DOHH2 (cell line): ENCODE measurements at regions not wholly inside any gene's neighbourhood (a gene's known extent, or its start where the extent isn't known, plus 50 kb on each side); places are given as distances from the start of the nearest gene placed in this dataset.

Source experiments
- H3F3A ChIP-seq: fragments of 200-600 bp; sonication (generic), shearing (Covaris generic); 2 replicates; pipeline ENCODE4 v1.6.0; 2016; ENCODE audit warnings: antibody characterized with exemption, mild to moderate bottlenecking; ENCODE audit not compliant: control insufficient read depth, insufficient read depth
- H3K27ac ChIP-seq: fragments of 200-600 bp; sonication (generic); 2 replicates; pipeline ENCODE4 v1.5.1; 2014; ENCODE audit warnings: low read depth, mild to moderate bottlenecking, low read length, moderate library complexity
- H3K27me3 ChIP-seq: fragments of 200-600 bp; sonication (generic); 2 replicates; pipeline ENCODE4 v1.6.1; 2014; ENCODE audit warnings: mild to moderate bottlenecking, low read length, mixed read lengths; ENCODE audit not compliant: control insufficient read depth
- H3K36me3 ChIP-seq: fragments of 200-600 bp; sonication (generic); 2 replicates; pipeline ENCODE4 v1.6.1; 2014; ENCODE audit warnings: mild to moderate bottlenecking, low read length, moderate library complexity, mixed read lengths; ENCODE audit not compliant: control insufficient read depth
- H3K4me1 ChIP-seq: fragments of 200-600 bp; sonication (generic); 2 replicates; pipeline ENCODE4 v1.6.1; 2014; ENCODE audit warnings: mild to moderate bottlenecking, low read length, mixed read lengths; ENCODE audit not compliant: control insufficient read depth
- H3K4me2 ChIP-seq: fragments of 200-600 bp; sonication (generic); 2 replicates; pipeline ENCODE4 v1.6.0; 2014; ENCODE audit warnings: mild to moderate bottlenecking, low read length, moderate library complexity
- H3K4me3 ChIP-seq: fragments of 200-600 bp; sonication (generic); 2 replicates; pipeline ENCODE4 v1.5.1; 2014; ENCODE audit warnings: mild to moderate bottlenecking, low read length, mixed read lengths
- H3K79me2 ChIP-seq: fragments of 200-600 bp; sonication (generic); 2 replicates; pipeline ENCODE4 v1.6.1; 2014; ENCODE audit warnings: mild to moderate bottlenecking, low read length, mixed read lengths; ENCODE audit not compliant: control insufficient read depth
- H3K9me2 ChIP-seq: fragments of 200-600 bp; sonication (generic); replicated peaks from 2 replicates; pipeline ENCODE4 v1.6.1; 2014; ENCODE audit warnings: mild to moderate bottlenecking, low read length, mixed read lengths; ENCODE audit not compliant: control insufficient read depth
- H3K9me3 ChIP-seq: fragments of 200-600 bp; sonication (generic); 2 replicates; pipeline ENCODE4 v1.6.1; 2014; ENCODE audit warnings: antibody characterized with exemption, low read length, mixed read lengths; ENCODE audit not compliant: control insufficient read depth, insufficient read depth
- H4K20me1 ChIP-seq: fragments of 200-600 bp; sonication (generic); 2 replicates; pipeline ENCODE4 v1.6.0; 2014; ENCODE audit warnings: low read depth, mild to moderate bottlenecking, antibody characterized with exemption, low read length, moderate library complexity; ENCODE audit not compliant: control insufficient read depth, insufficient read depth
- EZH2phosphoT487 ChIP-seq: fragments of 200-600 bp; sonication (generic); IDR thresholded peaks from 2 replicates; pipeline ENCODE4 v1.6.1; 2017; ENCODE audit warnings: borderline replicate concordance, mild to moderate bottlenecking, antibody characterized with exemption, low read length, moderate library complexity, mixed read lengths
- TF ChIP-seq, protein P1 (sequence below): fragments of 200-600 bp; sonication (generic); IDR thresholded peaks from one replicate; pipeline ENCODE4 v1.5.1; 2014; ENCODE audit warnings: antibody characterized with exemption, mild to moderate bottlenecking, low read depth, low read length; ENCODE audit not compliant: poor library complexity, severe bottlenecking

DNA sequence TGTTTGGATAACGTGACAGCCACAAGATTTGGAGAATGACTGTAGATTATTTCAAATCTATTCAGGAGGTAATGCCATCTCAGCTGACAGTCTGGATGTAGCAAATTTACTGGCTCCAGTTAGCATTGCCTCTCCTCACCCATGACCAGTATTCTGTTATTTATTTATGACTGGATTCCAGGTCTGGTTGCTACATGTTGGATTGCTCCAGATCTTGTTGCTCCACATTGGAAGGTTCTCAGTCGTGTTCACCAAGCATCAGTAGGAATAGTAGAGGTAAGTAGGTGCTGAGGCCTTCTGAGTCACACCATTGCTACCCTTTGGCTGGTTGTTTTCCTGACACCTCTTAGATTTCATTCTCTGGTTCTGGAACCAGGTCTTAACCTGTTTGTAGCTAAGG, 69.5 kb upstream of the ELOVL5 start:
- Histone ChIP-seq H3K79me2 (no peaks in the 10 kb centered on the region), H3K4me2 (no peak overlapping the region), H3F3A (no peaks in the 10 kb centered on the region), H4K20me1 (no peaks in the 10 kb centered on the region), H3K4me1 (peaks cover 7% of the 10 kb centered on the region), H3K9me3 (no peaks in the 10 kb centered on the region), H3K27ac (no peak overlapping the region), H3K36me3 (no peaks in the 10 kb centered on the region), H3K27me3 (peaks cover 6% of the 10 kb centered on the region), H3K4me3 (no peak overlapping the region), H3K9me2 (no peaks in the 10 kb centered on the region)
- no peak for TF ChIP-seq EZH2phosphoT487
- TF ChIP-seq, protein P1, sequence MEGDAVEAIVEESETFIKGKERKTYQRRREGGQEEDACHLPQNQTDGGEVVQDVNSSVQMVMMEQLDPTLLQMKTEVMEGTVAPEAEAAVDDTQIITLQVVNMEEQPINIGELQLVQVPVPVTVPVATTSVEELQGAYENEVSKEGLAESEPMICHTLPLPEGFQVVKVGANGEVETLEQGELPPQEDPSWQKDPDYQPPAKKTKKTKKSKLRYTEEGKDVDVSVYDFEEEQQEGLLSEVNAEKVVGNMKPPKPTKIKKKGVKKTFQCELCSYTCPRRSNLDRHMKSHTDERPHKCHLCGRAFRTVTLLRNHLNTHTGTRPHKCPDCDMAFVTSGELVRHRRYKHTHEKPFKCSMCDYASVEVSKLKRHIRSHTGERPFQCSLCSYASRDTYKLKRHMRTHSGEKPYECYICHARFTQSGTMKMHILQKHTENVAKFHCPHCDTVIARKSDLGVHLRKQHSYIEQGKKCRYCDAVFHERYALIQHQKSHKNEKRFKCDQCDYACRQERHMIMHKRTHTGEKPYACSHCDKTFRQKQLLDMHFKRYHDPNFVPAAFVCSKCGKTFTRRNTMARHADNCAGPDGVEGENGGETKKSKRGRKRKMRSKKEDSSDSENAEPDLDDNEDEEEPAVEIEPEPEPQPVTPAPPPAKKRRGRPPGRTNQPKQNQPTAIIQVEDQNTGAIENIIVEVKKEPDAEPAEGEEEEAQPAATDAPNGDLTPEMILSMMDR: no peak

DNA sequence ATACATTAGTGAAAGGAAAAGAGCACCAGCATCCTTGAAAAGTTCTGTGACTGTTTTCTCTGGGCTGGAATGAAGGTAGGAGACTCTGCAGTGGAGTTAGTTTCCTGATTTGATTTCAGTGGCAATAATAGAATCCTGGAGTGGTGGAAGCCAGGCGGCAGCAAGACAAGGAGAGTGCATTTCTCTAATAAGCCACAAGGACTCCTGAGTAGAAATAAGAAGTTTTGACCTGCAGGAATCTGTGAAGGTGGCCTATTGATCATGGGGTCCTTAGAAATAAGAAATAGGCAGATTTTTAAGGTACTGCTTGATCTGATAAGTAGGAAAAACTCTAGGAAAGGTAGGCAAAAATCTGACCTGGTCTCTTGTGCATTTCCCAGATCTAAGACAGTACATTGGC, 68.4 kb upstream of the ELOVL5 start:
- H3K27ac ChIP-seq: no peak overlapping the region
- H3K9me2 ChIP-seq: no peaks in the 10 kb centered on the region
- no peaks in the 10 kb centered on the region for H3K79me2 ChIP-seq
- no peaks in the 10 kb centered on the region for H3F3A ChIP-seq
- TF ChIP-seq EZH2phosphoT487: no peak
- TF ChIP-seq, protein P1: no peak
- H3K4me1 ChIP-seq: peaks cover 7% of the 10 kb centered on the region
- H3K9me3 ChIP-seq: no peaks in the 10 kb centered on the region
- no peaks in the 10 kb centered on the region for H4K20me1 ChIP-seq
- H3K4me2 ChIP-seq: no peak overlapping the region
- H3K27me3 ChIP-seq: no peaks in the 10 kb centered on the region
- H3K36me3 ChIP-seq: no peaks in the 10 kb centered on the region
- H3K4me3 ChIP-seq: no peak overlapping the region

DNA sequence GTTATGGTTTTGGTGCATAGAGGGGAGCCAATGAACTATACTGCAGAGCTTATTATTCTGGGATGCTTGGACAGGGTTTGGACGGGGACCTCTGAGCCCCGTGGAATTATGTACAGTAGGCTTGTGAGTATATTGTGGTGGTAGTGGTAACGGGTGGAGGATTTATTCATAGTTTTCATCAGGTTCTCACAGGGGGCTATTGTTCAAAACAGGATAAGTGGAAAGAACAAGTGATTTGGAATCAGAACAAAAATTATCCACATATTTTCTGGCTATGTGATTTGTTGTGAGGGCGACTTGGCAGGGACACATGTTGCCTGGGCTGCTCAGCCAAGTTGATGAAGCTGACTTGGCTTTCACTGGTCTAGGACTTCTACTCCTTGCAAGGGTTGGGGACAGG, 64.6 kb upstream of the ELOVL5 start:
- Histone ChIP-seq H3K4me3 (no peak overlapping the region), H3K9me3 (no peaks in the 10 kb centered on the region), H4K20me1 (no peaks in the 10 kb centered on the region), H3K4me1 (peaks cover 8% of the 10 kb centered on the region), H3K36me3 (no peaks in the 10 kb centered on the region), H3K9me2 (no peaks in the 10 kb centered on the region), H3K27me3 (no peaks in the 10 kb centered on the region), H3K27ac (no peak overlapping the region), H3K4me2 (no peak overlapping the region), H3K79me2 (no peaks in the 10 kb centered on the region), H3F3A (no peaks in the 10 kb centered on the region)
- TF ChIP-seq EZH2phosphoT487: no peak
- TF ChIP-seq, protein P1: no peak

DNA sequence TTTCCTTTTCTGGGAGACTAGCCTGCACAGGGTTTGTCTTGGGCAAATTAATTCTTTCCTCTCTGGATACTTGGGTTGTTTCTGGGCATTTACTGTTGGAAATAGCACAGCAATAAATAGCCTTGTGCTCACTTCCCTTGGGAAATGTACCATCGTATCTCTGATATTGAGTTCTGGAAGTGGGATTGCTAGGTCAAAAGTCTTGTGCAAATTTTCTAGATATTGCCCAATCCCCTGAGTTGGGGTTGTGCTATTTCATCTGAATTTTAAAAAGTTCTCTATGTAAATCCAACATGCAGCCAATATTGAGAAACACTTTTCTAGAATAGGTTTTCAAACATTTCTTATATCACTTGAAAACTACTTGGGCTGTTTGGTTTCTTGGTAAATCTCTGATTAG, 64.0 kb upstream of the ELOVL5 start:
- peaks cover 8% of the 10 kb centered on the region for H3K4me1 ChIP-seq
- H3K79me2 ChIP-seq: no peaks in the 10 kb centered on the region
- no peak overlapping the region for H3K27ac ChIP-seq
- H4K20me1 ChIP-seq: no peaks in the 10 kb centered on the region
- H3K4me3 ChIP-seq: no peak overlapping the region
- H3K9me2 ChIP-seq: no peaks in the 10 kb centered on the region
- no peaks in the 10 kb centered on the region for H3K9me3 ChIP-seq
- no peaks in the 10 kb centered on the region for H3K27me3 ChIP-seq
- H3K4me2 ChIP-seq: no peak overlapping the region
- H3K36me3 ChIP-seq: no peaks in the 10 kb centered on the region
- H3F3A ChIP-seq: no peaks in the 10 kb centered on the region
- no peak for TF ChIP-seq EZH2phosphoT487
- TF ChIP-seq, protein P1: no peak
